ENCODE measurements at regions not wholly inside any gene's neighbourhood (a gene's known extent, or its start where the extent isn't known, plus 50 kb on each side); places are given as distances from the start of the nearest gene placed in this dataset.

GRCh38 chr2:20563251-20563650, 87.6 kb downstream of the HS1BP3 start:
- TF ChIP-seq CTCF (IDR thresholded peaks at IDR 0.05) (no peak), POLR2A (IDR thresholded peaks at IDR 0.05) (no peak)
